GM21447 (cell line): ENCODE measurements at regions not wholly inside any gene's neighbourhood (a gene's known extent, or its start where the extent isn't known, plus 50 kb on each side); places are given as distances from the start of the nearest gene placed in this dataset.
"Not testable (repeated sequence)": the region's sequence is repeated elsewhere in the genome, so short reads cannot be mapped to it uniquely, and the experiment has no call there.

Experiments used
- ATAC-seq: cut with Tn5 transposase; IDR thresholded peaks from one replicate; pipeline ENCODE4 v1.9.1; 2021; ENCODE audit not compliant: unreplicated experiment

DNA sequence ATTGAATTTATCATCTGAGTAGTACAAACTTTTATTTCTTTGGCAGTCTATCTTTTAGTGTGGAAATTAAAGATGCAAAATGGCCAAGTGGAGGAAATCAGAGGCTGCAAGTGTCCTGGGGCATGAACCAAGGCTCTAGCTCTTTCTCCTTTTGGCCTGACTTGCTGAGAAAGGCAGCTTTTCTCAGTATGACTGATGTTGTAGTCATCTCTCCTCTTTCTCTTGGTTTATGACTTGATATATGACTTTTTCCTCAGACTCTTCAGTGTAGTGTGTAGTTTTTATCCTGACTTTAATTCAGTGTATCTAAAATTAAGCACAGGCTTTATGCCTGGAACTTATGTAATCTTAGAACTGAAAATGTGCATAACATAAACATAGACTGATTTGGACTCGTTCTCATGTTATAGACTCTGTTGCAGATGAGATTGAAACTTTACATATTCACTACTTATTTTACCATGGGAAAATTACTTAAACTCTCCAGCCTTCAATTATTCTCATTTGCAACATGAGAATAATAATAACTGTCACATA is 65.7 kb downstream of the SLITRK5 start:
- no peak for ATAC-seq

DNA sequence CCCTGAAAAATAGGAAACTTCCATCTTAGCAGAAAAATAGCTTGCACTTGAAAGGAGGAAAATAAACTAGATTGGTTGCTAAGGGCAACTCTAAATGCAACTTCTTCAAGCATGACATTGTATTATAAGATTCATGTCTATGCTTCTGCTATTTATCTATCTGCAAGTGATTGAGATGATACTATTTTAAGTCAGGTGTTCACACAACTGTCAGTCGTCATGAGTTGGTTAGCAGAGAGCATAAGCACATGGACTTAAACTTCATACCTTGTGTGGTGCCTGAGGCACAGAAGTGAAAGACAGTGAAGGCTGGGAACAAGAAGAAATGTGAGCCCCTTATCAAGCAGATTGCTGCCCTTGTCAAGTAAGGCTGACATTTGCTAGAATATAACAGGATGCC is 82.9 kb downstream of the SLITRK5 start:
- no peak for ATAC-seq

DNA sequence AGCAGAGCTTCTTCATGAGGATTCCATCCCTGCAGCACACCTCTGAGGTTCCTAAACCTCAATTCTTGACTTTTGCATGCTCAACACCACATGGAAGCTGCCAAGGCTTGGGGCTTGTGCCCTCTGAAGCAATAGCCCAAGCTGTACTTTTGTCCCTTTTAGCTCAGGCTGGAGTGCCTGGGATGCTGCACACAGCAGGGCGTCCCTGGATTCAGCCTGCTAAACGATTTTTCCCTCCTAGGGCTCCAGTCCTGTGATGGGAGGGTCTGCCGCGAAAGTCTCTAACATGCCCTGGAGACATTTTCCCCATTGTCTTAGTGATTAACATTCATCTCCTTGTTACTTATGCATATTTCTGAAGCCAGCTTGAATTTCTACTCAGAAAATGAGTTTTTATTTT is 98.3 kb downstream of the SLITRK5 start:
- no peak for ATAC-seq

DNA sequence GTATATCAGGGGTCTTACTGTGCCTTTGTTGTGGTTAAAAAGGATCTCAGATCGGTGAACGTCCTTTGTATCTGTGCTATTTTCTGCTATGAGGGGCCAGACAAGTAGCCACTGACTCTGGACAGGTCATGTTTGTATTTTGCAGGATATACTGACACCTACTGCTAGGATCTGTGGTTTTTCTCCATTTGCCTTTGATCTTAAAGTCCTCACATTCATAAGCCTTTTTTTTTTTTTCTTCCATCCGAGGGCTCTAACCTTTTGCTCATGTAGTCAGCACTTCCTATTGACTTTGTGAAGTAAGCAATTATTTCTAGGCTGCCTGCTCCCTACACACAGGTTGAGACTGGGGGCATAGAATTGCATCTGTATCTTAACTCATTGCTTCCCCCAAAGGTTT is 106.2 kb downstream of the SLITRK5 start:
- ATAC-seq, result no peak

DNA sequence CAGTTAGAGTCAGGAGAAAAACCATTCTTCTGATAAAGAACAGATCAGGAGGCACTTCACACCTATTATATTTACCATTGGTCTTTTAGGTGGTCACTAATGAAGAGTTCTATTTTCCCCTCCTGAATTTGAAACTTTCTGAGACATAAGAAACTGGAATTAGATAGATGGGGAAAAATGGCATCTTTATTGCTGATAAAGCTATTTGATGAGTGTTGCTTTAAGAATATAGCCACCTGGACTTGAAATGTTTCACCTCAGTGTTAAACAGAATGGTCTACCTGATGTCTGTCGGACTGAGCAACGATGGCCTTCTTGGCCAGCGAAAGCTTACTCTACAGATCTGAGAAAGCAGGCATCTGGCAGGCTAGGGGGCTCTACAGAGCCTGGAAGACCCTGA is 107.0 kb downstream of the SLITRK5 start:
- no peak for ATAC-seq

DNA sequence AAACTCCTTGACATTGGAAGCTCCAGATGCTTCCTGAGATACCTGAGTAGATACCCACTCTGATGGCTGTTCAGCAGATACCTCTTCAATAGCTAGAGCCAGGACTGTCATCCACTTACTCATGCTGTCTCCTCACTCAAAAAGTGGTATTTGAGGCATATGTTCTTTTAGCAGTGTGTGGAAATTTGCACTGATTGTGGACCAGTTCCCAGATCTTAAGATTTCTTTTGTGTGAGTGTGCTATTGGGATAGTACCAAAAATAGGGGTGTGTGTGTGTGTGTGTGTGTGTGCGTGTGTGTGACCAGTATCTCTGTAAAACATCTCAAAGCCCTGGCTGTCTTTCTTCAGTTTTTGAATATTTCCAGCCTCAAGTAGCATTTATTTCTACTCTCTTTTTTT is 108.3 kb downstream of the SLITRK5 start:
- ATAC-seq, result no peak

DNA sequence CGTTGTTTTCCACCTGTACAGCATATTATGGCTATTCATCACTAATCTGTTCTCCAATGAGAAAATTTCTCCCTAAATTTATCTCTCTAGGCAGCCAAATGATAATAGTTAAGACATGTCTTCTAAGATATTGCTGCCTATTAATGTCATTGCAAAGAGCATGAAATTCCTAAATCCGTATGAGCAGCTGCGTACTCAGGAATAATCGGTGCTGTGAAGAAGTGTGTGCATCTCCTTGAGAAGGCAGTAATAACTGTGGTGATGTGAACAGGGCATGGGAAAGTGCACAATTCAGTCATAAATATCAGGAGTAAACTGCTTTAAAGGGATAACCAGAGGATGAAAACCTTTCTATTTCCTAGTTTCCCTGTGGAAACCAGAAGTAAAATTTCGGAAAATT is 112.2 kb downstream of the SLITRK5 start:
- no peak for ATAC-seq

DNA sequence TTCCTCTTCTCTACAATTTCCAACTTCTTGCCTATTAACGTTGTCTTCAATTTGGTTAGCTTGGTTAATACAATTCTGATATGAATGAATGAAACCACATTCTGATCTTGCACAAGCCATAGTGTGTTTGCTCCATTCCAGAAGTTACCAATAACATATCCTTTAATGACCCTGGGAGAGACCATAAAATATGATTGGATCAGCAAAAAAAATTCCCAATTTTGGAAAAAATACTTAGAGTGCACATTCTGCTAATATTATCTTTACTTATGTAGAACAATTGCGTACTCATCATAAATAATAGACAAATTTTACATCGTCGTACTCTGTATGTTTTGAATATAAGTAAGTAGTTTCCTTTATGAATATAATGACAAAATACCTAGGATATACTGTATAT is 117.2 kb downstream of the SLITRK5 start:
- no peak for ATAC-seq

DNA sequence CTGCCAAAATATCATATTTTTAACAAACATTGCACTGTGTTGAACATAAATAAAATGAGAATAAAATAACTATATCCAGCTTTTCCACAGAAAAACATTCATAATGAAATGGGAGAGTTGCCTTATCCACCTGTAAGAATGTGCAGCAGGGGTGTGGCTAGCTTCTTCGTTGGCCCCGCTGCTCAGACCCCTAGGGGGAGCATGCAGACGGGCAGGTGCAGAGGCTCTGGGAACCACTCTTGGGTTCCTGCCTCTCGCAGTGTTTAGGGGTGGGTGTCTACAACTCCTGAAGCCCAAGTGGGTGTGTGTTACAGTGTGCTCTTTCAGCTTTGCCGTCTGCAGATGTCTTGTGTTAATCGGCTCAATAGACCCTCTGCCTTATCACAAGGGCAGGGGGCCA is 121.7 kb downstream of the SLITRK5 start:
- no peak for ATAC-seq

DNA sequence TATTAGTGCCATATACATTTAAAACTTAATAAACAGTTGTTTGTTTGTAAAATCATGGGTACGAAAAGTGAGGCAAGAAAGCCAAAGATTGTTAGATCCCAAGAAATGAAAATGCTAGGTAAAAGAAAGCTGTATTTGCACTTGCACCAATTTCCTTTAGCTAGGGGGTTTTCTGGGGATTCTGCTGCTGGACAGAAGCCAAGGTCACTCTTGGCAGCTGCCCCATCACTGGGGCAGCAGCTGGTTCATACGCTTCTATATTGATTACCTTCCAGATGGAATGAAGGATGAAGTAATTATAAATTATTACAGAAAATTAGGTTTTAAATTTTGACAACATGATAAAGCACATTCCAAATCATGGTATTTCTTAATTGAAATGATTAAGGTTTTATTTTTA is 127.4 kb downstream of the SLITRK5 start:
- no peak for ATAC-seq

DNA sequence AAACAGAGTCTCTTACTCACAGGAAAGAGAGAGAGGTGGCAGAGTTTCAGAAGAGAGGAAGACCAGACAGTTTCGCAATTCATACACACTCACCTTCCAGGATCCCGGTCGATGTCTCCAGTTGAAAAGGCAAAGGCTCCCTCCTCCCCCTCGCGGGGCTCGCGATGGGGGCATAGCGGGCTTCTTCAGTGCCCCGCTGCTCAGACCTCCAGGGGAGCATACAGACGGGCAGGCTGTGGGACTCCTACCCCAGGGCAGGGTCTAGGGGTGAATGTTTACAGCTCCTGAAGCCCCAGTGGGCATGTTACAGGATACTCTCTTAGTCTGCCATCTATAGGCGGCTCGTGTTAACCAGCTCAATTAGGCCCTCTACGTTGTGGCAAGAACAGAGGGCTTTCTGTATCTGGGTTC is 139.2 kb downstream of the SLITRK5 start:
- no peak for ATAC-seq

DNA sequence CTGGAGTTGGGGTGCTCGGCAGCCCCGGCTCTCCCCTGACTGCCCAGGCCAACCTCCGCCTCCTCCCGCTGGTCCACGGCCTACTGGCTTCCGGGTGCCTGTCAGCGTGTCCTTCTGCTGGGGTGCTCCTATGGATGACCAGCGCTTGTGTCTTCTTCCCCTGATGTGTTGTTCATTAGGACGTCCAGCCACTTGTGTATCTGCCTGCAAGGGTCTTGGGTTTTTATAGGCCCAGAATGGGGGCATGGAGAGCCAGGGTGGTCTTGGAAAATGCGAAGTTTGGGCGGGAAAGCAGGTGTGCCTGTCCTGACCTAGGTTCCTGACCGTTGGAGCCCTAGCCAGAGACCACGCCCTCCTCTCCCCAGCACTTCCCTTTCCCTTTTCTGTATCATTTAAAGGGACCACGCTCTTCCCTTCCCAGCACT is 139.8 kb downstream of the SLITRK5 start:
- no peak for ATAC-seq

DNA sequence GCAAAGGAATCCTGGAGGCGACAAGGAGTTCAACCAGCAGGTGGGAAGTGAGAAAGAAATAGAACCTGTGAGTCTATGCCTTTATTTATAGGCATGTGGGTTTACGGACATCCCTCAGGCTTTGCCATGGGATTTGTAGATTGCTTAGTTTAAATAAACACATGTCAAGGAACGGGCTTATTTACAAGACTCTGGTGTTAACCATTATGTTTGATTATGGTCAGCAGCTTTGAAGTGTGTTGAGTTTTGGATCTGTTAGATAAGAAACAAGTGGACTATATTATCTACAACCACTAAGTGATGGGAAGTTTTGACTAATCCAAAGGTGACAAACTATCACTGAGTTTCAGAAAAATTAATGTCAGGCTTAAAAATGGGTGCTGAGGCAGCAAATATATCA is 143.2 kb downstream of the SLITRK5 start:
- ATAC-seq, result no peak

DNA sequence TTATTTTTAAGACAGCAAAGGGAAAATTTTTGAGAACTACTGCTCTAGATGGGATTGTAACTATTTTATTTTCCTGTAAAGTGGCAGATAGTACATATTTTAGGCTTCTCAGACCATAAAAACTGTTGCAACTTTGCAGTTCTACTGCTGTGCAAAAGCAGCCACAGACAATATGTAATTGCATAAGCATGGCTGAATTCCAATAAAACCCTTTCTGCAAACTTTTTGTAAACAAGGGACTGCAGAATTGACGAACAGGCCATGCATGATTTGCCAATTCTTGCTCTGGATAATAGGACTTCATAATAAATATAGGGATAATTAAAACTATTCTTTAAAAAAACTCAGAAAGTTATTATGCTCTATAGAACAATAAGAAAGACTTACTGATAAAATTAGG is 149.1 kb downstream of the SLITRK5 start:
- ATAC-seq, result no peak

DNA sequence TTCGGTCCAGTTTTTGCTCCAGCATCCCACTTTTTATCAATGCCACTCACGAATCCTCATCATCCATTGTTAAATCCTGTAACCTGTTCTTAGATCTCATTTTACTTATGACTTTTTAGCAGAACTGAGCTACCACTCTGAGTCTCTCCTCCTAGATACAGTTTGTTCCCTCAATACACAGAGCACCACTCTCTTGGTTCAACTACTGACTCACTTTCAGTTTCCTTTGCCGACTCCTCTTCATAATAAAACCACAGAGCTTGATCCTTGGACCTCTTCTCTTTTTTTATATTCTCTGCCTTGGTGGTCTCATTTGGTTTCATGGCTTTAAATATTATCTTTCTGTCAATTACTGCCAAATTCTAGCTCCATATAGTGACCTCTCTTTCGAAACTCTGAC is 150.3 kb downstream of the SLITRK5 start:
- ATAC-seq, result no peak

DNA sequence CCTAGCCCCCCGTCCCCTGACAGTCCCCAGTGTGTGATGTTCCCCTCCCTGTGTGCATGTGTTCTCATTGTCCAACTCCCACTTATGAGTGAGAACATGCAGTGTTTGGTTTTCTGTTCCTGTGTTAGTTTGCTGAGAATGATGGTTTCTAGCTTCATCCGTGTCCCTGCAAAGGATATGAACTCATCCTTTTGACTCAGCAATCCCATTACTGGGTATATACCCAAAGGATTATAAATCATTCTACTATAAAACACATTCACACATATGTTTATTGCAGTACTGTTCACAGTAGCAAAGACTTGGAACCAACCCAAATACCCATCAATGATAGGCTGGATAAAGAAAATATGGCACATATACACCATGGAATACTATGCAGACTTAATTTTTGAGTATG is 155.1 kb downstream of the SLITRK5 start:
- ATAC-seq, result not testable (repeated sequence)

DNA sequence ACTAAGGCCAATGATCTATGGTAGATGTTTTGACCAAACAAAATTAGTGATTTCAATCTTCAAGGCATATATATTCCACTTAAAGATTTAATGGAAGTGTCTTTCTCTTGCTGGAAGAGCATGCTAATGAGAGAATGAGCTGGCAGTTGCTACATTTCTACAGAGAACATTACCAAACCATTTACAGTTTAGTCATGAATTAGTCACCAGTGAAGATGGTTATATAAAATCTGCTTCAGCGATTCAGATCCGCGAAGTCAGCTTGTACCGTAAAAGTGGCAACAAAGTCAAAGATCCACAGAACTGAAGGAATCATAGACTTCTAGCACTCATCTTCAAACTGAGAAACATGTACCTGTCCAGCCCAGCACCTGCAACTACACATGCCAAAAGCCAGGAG is 156.3 kb downstream of the SLITRK5 start:
- no peak for ATAC-seq

DNA sequence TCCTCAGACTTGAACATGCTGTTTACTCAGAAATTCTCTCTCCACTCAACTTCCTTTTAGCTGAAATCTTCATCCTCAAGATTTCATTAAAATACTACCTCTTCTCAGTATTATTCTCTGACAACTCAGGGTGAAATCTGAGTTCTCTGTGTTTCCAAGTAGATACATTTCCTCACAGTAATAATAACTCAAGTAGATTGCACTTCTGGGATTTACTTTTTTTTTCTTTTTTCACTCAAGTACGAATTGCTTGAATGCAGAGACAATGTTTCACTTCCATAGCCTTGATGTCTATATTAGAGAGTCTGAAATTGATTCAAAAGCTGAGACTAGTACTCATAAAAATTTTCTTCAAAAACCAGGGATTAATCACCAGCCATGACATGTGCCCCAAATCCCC is 166.4 kb downstream of the SLITRK5 start:
- no peak for ATAC-seq

DNA sequence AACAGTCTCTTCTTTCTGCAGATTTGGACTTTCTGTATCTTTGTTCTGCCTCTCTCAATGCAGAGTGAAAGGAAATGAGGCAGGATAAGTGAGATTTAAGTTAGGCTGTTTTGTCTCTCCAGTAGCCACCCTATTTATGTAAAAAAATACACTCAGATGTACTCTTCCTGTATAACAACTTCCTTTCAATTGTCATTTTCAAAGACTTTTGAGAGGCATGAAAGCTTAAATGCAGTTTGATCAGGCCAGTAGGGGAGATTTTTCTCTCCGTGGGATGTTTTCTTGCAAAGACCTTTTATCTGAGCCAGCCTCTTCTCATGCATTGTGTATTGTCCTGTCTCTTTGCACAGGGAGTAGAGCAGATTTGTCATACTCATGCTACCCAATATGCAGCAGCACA is 166.8 kb downstream of the SLITRK5 start:
- no peak for ATAC-seq

DNA sequence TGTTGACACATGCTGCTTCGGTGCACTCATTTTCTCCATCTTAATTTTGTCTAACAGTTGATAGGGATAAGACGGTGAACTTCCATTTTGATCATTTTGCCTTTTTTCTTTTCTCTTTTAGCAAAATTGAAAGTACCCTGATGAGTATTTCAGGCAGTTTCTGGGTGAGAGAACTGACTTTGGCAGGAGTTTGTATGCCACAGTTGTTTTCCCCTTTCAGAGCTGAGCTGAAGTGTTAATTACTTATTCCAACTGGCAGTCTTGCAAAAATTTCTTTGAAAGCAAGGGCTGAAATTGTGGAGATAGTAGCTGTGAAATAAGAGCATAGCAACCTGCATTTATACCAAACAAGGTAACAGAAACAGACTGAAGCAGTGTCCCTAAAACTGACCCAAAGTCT is 180.2 kb downstream of the SLITRK5 start:
- no peak for ATAC-seq

DNA sequence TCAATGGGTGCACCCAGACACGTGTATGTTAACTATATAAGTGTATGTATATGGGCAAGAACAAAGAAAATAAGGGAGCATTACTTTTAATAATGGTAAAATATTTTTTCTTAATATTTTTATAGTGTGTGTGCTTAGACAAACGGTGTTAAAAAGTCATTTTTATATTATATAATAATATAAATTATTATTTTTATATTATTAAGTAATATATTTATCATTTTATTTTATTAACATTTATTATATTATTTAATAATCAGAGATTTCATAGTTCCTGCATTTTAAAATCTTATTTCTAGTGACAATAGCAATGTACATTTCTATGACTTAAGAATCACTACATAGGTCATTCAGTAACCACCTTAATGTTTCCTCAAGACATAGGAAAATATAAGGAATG is 184.4 kb downstream of the SLITRK5 start:
- no peak for ATAC-seq

DNA sequence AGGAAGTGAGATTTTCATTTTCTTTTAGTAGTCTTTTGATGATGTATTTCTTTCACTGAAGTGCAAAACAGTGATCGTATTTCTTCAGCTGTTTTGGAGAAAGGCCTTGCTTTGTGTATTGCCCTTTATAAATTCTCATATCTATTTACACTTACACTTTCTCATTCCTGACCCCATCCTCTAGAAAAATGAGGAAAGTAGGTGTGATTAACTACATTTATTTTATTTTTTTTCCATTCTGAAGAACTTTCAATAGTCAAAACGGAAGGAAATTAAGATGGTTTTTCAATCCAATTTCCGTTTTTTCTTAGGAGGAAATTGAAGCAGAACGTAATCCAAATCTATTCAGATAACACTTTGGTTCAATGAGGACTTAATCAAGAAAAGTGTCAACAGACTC is 188.1 kb downstream of the SLITRK5 start:
- no peak for ATAC-seq

DNA sequence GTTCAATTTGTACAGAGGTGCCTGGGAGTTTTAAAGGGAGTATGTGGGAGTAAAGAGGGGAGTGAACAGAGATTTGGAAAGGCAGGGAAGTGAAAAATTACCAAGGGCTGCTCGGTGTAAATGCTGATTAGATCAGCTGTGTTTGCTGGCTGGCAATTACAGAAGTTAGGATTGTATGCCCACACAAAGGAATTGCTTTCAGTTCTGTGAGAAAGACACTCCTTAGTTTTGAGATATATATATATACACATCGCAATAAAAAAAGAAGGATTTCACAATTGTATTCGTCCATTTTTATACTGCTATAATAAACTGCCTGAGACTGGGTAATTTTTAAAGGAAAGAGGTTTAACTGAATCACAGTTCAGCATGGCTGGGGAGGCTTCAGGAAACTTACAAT is 196.3 kb downstream of the SLITRK5 start:
- ATAC-seq, result no peak

DNA sequence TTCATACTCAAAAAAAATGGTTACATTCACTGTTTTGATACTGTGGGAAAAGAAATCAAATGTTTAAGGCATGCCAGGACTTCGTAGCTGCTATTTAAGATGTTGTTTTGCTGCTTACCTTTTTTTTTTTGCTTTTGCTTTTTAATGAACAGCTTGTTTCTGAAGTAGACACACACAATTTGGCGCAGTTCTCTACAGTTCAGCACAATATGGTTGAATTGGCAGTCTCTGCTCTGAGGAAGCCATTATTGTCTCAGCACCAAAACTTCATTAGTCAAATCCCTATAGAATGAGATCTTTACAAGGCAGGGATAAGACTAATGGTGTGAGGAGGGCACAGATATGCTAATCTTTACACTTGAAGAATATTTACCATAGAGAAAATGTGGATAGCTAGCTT is 197.6 kb downstream of the SLITRK5 start:
- no peak for ATAC-seq
